Stimulated activated CD8-positive, alpha-beta memory T cell treated with anti-CD3 and anti-CD28 coated beads, Interleukin-4, amount 100 ng/mL, for 4 hours (primary cell): ENCODE measurements at regions not wholly inside any gene's neighbourhood (a gene's known extent, or its start where the extent isn't known, plus 50 kb on each side); places are given as distances from the start of the nearest gene placed in this dataset.

ENCODE experiments used
- DNase-seq, 2 donors: peaks; one replicate each; pipeline ENCODE4 v3.0.0-alpha.2; 2020; ENCODE audit warnings: low read depth in 2 of 2, low spot score in 1 of 2

DNA sequence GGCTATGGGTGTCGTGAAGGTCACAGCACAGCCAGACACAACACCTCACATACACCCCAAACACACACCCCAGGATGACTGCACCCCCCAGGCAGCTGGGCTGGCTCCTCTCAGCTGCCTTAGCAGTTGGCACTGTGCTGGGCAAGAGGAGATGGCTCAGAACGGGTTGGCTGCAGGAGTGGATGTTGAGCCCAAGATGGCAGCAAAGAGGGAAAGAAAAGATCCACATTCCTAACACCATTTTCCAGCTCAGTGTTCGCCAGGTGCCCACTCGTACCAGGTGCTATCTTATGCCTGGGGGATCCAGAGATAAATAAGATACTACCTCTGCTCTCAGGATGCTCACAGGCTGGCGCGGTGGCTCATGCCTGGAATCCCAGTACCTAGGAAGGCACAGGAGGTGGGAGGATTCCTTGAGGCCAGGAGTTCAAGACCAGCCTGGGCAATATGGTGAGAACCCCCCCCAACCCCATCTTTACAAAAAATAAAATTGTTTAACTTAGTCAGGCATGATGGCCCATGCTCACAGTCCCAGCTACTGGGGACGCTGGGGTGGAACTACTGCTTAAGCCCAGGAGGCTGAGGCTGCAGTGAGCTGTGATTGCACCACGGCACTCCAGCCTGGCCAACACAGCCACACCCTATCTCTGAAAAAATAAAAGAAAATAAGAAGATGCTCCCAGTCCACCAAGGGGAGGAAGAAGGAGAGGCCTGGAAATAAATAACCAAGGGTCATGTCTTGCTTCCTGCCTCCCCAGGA, 89.7 kb upstream of the ZNF507 start:
- DNase-seq = no peak

DNA sequence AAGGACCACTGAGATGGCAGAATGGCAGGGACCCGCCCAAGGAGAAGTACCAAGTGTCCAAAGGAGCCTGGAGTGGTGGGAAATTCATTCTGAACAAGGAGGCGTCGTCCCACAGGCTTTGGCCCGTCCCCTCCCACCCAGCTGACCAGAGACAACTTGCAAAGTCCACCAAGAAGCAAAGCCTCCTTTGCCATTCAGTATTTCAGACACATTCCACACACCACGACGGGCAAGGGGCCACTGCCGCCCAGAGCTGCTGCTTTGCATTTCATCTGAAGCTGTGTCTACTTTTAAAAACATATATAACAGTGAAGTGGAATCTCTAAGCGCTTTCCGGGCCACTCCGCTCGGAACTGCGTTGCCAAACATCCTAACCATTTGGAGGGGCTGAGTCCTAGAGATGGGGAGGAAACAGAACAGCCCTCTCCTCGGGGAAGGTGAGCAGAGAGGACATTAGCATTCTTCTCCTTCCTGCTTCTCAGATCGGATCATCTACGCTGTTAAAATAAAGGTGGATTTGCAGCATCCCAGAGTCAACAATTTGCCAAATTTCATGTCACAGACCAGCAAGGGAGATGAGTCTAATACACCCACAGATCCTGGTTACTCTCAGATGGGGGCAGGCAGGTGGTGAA, 89.0 kb upstream of the ZNF507 start:
- DNase-seq = no peak

DNA sequence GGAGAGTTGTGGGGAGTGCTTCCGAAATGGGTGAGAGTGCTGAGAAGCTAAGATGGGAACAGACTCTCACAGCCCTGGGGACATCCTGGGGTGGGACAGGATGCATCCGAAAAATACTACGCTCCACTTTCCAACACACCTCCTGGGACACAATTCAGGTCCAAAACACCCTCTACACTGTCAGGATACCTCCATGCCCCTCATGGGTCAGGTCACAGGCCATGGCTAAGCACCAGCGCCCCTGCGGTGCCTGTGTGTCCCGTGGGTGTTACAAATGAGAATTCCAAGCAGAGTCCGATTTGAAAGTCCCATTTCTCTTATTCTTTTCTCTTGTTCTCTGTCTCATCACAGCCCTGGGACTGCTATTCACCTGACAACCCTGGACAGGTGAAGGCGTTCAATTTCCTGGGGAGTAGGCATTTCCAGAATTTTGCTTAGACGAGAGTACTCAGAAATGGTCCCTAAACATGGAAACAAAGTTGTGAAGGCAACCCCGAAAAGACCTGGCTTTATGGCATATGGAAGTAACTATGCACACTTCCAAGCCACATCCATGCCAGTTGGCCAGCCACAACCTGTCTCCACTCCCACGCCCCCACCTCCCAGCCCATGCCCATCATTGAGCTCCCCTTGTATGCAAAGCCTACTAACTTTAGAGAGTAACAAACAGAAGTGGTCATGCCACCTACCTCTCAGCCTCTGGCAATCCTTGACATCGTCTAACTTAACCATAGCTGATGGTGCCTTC, 87.9 kb upstream of the ZNF507 start:
- DNase-seq = no peak

DNA sequence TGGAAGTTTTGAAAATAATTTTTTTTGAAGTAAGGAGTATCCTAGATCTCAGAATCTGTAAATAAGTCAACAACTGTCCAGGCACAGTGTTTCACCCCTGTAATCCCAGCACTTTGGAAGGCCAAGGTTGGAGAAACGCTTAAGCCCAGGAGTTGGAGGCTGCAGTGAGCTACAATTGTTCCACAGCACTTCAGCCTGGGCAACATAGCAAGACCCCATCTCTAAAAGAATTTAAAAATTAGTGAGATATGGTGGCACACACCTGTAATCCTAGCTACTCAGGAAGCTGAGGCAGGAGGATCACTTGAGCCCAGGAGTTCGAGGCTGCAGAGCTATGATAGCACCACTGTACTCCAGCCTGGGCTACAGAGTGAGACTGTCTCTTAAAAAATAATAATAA, 87.2 kb upstream of the ZNF507 start:
- no peak for DNase-seq

DNA sequence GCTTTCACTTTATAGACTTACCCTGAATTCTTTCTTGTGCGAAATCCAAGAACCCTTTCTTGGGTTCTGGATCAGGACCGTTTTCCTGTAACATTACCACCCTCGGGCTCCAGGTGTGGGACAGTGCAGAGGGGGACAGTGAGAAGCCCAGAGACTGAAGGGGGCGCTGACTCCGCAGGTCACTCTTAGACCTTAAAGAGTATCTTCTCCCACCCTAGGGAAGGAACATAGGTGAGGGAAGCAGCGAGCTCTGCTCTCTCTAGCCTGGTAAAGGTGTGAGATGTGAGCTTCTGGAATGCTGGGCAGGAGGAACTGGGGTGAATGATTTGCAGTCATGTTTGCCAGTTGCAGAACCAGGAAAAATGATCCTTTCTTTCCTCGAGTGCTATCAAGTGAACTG, 80.8 kb upstream of the ZNF507 start:
- DNase-seq = no peak

DNA sequence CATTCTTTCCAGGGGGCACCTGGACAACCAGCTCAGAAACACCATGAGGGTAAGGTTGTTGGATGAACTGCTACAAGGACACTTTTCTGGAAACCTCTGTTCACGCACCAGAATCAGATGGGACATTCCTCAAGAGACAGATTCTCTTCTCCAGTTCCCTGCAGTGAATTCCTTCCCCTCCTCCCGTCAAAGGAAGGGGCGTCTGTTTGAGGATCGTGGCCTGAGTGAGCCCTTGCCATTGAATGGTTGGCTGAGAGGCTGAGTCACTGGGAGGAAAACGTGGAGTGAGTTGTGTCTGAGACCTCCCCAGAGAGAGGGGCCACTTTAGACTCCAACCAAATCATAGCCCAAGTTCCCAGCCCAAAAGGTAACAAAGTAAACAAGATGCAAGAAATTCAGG, 79.4 kb upstream of the ZNF507 start:
- no peak for DNase-seq

DNA sequence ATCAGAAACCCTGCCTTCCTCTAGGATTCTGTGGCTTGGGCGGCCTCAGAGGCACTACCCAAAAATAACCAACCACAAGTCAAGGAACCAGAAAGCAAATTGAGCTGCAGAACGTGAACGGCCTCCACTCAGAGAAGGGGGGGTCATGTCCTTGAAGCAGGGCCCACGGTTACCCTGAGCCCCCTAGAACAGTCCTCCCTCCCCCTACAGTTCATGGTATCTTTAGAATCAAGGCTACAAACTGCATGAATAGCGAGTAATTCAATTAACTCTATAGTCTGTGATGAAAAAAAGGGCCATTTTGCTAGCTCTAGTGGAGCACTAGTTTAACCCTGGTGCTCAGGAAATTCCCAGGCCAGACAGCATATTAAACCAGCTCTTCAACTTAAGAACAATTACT, 79.0 kb upstream of the ZNF507 start:
- DNase-seq = no peak

DNA sequence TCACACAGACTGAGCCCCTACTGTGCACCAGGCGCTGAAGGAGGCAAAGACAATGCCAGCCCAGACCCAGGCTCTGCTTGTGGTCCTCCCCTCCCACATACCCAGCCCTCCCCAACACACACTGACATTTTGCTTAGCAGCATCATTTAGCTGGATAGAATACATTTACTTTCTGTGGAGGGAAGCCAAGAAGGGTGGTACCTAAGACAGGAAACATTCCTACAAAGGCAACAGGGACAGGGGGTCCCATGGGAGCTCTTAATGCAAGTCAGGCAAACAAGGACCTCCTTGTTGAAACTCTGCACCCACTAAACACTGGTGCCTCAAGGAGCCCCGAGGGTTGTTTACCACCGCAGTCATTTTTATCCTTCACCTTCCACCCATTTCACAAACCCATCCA, 77.0 kb upstream of the ZNF507 start:
- no peak for DNase-seq

DNA sequence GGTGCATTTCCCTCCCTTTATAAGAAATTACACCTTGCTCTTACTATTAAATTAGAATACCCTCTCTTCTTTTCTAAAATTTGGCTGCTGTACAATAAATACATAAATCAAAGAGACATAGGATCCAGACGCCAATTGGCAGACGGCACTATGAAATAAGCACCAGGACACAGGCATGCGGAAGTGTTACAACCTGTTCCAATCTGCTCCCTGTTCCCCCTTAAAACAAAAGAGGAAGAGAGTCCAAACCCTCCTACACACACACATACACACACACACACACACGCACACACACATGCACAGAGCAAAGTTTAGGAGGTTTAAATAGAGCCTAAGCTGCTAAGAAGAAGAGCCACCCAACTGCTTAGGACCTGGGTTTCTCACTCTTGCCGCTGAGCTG, 75.6 kb upstream of the ZNF507 start:
- no peak for DNase-seq

DNA sequence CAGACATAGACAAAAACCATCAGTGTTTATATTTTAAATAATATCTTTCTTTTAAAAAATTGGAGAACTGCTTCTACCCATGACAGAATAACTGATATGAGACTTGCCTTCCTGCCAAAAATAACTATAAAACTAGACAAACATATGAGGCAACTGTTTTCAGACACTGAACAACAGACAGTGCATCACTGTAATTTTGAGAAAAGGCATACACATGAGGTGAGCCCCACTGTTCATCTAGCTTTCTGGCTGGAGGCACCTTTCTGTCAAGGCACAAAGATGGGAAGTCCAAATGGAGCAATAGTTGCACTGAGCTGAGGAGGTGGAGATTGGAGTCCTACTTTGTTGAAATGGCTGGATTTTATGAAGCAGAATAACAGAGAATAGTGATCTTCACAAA, 71.9 kb upstream of the ZNF507 start:
- DNase-seq = no peak

DNA sequence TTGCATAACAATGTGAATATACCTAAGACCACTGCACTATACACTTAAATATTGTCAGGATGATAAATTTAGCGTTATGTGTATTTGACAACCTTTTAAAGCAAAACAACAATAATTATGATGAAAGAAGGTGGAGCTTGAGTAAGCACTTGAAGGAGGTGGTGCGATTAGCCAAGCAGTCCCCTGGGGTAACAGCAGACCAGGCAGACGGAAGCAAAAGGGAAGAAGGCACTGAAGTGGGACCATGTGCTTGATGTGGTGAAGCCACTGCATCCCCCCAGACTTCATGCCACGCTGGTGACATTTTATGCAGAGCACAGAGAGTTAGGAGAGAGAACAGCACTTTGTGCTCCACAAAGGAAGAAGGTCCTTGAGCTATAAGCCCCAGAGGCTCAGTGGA, 58.3 kb upstream of the ZNF507 start:
- DNase-seq = no peak

DNA sequence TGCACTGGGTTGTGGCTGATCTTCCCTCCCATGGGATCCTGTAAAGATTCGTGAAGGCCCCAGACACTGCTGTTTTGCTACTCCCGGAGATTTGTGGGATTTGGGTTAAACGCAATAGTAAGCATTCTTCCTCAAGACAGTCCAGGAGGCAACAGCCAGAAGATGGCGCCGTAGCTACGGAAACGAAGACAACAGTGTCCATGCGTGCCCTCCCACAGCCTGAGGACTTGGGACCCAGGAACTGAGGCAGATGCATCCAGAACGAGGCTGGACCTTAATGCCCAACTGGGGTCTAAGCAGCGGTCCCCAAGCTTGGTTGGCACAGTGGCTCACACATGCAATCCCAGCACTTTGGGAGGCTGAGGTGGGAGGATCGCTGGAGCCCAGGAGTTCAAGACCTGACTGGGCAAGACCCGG, 57.6 kb upstream of the ZNF507 start:
- no peak for DNase-seq

DNA sequence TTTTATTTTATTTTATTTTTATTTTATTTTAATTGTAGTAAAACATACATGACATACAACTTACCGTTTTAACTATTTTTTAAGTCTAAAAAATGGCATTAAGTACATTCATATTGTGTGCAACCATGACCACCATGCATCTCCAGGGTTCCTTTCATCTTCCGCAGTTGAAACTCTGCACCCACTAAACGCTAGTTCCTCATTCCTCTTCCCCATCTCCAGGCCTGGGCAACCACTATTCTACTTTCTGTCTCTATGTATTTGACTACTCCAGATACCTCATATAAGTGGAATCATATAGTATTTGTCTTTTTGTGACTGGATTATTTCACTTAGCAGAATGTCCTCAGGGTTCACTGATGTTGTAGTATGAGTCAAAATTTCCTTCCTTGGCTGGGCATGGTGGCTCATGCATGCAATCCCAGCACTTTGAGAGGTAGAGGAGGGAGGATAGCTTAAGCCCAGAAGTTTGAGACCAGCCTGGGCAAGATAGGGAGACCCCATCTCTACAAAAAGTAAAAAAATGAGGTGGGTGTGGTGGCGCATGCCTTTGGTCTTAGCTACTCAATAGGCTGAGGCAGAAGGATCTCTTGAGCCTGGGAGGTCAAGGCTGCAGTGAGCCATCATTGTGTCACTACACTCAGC, 55.7 kb upstream of the ZNF507 start:
- DNase-seq = no peak

DNA sequence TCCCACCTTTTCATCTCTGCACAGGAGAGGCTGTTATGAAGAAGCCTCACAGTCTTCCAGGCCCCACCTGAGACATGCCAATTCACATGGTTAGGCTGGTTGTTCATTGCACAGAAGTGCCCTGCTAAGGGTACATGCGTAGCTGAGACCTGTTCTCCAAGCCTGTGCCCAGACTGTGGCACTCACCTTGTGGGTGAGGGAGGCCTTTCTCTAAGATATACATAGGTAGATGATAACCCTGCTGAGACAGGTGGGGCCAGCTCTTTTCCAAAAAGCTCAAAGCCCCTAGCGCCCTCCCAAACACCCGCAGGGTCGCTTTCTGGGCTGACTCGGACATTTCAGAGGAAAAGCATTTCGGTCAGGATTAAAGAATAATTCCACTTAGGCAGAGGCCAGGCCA, 53.5 kb upstream of the ZNF507 start:
- DNase-seq = no peak

DNA sequence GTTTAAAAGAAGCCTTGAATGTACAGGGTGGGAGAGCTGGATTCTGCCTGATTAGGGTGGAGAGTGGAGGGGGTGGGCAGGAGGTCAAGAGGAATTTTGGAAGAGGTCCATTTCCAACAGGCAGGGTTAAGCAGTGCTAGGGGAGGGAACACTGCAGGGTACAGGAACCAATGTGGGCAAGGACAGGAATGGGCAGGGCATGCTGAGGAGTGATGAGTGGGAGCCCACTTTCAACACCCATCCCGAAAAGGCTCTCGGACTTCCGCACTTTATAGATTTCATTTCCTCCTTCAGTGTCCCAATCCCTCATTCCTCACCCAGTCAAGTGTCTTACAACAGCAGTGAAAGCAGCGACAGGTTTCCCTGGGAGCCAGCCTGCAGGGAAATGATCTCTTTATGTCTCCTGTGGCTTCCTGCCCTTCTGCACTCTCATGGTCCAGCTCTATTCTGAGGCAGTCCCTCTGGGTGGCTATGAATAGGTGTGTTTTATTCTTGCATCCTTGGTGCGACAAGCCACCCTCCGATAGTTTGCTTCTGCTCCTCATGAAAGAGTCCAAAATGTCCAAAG, 50.5 kb upstream of the ZNF507 start:
- DNase-seq = no peak
